Ovary (tissue), 3 donors: ENCODE measurements at regions not wholly inside any gene's neighbourhood (a gene's known extent, or its start where the extent isn't known, plus 50 kb on each side); places are given as distances from the start of the nearest gene placed in this dataset.

Experiments used
- POLR2A ChIP-seq: fragments of 450-650 bp; IDR thresholded peaks from one replicate; pipeline ENCODE4 v1.6.1; 2017; ENCODE audit warnings: antibody characterized with exemption, mild to moderate bottlenecking, moderate library complexity
- TF ChIP-seq, protein P1 (sequence below), 3 donors: fragments of 450-650 bp in 2 of 3; fragments of 200-600 bp in 1 of 3; IDR thresholded peaks; one replicate each; pipeline versions ENCODE4 v1.5.1 to v1.8.0; 2016 to 2022; ENCODE audit warnings: antibody characterized with exemption in 3 of 3, mild to moderate bottlenecking in 1 of 3
- donor health status: DM: no; HTN: no; CAD: no.

GRCh38 chrX:114201622-114202021 is 382.3 kb upstream of the HTR2C start:
- TF ChIP-seq, protein P1, sequence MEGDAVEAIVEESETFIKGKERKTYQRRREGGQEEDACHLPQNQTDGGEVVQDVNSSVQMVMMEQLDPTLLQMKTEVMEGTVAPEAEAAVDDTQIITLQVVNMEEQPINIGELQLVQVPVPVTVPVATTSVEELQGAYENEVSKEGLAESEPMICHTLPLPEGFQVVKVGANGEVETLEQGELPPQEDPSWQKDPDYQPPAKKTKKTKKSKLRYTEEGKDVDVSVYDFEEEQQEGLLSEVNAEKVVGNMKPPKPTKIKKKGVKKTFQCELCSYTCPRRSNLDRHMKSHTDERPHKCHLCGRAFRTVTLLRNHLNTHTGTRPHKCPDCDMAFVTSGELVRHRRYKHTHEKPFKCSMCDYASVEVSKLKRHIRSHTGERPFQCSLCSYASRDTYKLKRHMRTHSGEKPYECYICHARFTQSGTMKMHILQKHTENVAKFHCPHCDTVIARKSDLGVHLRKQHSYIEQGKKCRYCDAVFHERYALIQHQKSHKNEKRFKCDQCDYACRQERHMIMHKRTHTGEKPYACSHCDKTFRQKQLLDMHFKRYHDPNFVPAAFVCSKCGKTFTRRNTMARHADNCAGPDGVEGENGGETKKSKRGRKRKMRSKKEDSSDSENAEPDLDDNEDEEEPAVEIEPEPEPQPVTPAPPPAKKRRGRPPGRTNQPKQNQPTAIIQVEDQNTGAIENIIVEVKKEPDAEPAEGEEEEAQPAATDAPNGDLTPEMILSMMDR (IDR thresholded peaks at IDR 0.05): no peak
- TF ChIP-seq POLR2A: no peak
